Ovary (tissue), 3 donors: ENCODE measurements at regions not wholly inside any gene's neighbourhood (a gene's known extent, or its start where the extent isn't known, plus 50 kb on each side); places are given as distances from the start of the nearest gene placed in this dataset.

ENCODE experiments used
- CTCF ChIP-seq, 3 donors: fragments of 450-650 bp in 2 of 3; fragments of 200-600 bp in 1 of 3; IDR thresholded peaks; one replicate each; pipeline versions ENCODE4 v1.5.1 to v1.8.0; 2016 to 2022; ENCODE audit warnings: antibody characterized with exemption in 3 of 3, mild to moderate bottlenecking in 1 of 3
- EP300 ChIP-seq: sonication (generic); formaldehyde crosslinking; IDR thresholded peaks from one replicate; pipeline ENCODE4 v1.6.1; 2017; ENCODE audit warnings: antibody characterized with exemption
- POLR2A ChIP-seq: fragments of 450-650 bp; IDR thresholded peaks from one replicate; pipeline ENCODE4 v1.6.1; 2017; ENCODE audit warnings: antibody characterized with exemption, mild to moderate bottlenecking, moderate library complexity
- donor health status: DM: no; HTN: no; CAD: no.

- TF ChIP-seq POLR2A (no peak), CTCF (IDR thresholded peaks at IDR 0.05) (no peak), EP300 (no peak)
These were observed 519.7 kb upstream of the CA10 start for GRCh38 chr17:52678211-52678610.
